Endothelial cell of umbilical vein (primary cell): ENCODE measurements at regions not wholly inside any gene's neighbourhood (a gene's known extent, or its start where the extent isn't known, plus 50 kb on each side); places are given as distances from the start of the nearest gene placed in this dataset.

Experiments
- CTCF ChIP-seq, 2 donors: IDR thresholded peaks; 1 replicate in 1 of 2; 2 replicates in 1 of 2; pipeline ENCODE4 v1.5.1; 2011; ENCODE audit warnings: low read length in 2 of 2, mild to moderate bottlenecking in 2 of 2, moderate library complexity in 2 of 2, control low read depth in 1 of 2, inconsistent platforms in 1 of 2, low read depth in 1 of 2; ENCODE audit not compliant: insufficient read depth in 1 of 2; ENCODE audit errors: extremely low read depth in 1 of 2
- EZH2 ChIP-seq: IDR thresholded peaks from 2 replicates; pipeline ENCODE4 v1.6.1; 2012; ENCODE audit warnings: borderline replicate concordance, low read depth, mild to moderate bottlenecking, moderate library complexity, low read length, inconsistent platforms; ENCODE audit not compliant: severe bottlenecking
- FOS ChIP-seq: IDR thresholded peaks from 2 replicates; pipeline ENCODE4 v1.6.1; 2011; ENCODE audit warnings: mild to moderate bottlenecking, low read length, moderate library complexity, borderline replicate concordance; ENCODE audit not compliant: insufficient read depth
- GATA2 ChIP-seq: IDR thresholded peaks from 2 replicates; pipeline ENCODE4 v1.7.0; 2011; ENCODE audit warnings: low read depth, mild to moderate bottlenecking, moderate library complexity, mixed read lengths, low read length; ENCODE audit not compliant: insufficient read length, insufficient read depth
- JUN ChIP-seq: IDR thresholded peaks from 2 replicates; pipeline ENCODE4 v1.6.1; 2011; ENCODE audit warnings: borderline replicate concordance, low read depth; ENCODE audit not compliant: insufficient read length, insufficient read depth
- POLR2A ChIP-seq: IDR thresholded peaks from 2 replicates; pipeline ENCODE4 v1.6.1; 2012; ENCODE audit warnings: low read depth, mild to moderate bottlenecking, control low read depth, low read length
- POLR2AphosphoS5 ChIP-seq: IDR thresholded peaks from 2 replicates; pipeline ENCODE4 v1.6.1; 2012; ENCODE audit warnings: low read depth, mild to moderate bottlenecking, control low read depth, low read length, moderate library complexity; ENCODE audit not compliant: insufficient read depth

GRCh38 chr2:189982087-189982486, 80.4 kb downstream of the MSTN start:
- TF ChIP-seq CTCF (IDR thresholded peaks at IDR 0.05; ENCODE audit: extremely low read depth in 1 of 2, insufficient read depth in 1 of 2, low read depth in 1 of 2, low read length in 2 of 2) (no peak), FOS (no peak), EZH2 (no peak), POLR2A (no peak), POLR2AphosphoS5 (no peak), JUN (no peak), GATA2 (no peak)
